GM12892 (cell line): ENCODE measurements at regions not wholly inside any gene's neighbourhood (a gene's known extent, or its start where the extent isn't known, plus 50 kb on each side); places are given as distances from the start of the nearest gene placed in this dataset.

Experiments
- POLR2A ChIP-seq: IDR thresholded peaks from 2 replicates; pipeline ENCODE4 v1.6.1; 2011; ENCODE audit warnings: low read depth, low read length, control low read depth
- POLR2AphosphoS5 ChIP-seq: IDR thresholded peaks from 2 replicates; pipeline ENCODE4 v1.6.1; 2011; ENCODE audit warnings: low read depth, low read length, control low read depth
- TAF1 ChIP-seq: IDR thresholded peaks from 2 replicates; pipeline ENCODE4 v1.6.1; 2011; ENCODE audit warnings: low read depth, mild to moderate bottlenecking, control low read depth, low read length, borderline replicate concordance

DNA sequence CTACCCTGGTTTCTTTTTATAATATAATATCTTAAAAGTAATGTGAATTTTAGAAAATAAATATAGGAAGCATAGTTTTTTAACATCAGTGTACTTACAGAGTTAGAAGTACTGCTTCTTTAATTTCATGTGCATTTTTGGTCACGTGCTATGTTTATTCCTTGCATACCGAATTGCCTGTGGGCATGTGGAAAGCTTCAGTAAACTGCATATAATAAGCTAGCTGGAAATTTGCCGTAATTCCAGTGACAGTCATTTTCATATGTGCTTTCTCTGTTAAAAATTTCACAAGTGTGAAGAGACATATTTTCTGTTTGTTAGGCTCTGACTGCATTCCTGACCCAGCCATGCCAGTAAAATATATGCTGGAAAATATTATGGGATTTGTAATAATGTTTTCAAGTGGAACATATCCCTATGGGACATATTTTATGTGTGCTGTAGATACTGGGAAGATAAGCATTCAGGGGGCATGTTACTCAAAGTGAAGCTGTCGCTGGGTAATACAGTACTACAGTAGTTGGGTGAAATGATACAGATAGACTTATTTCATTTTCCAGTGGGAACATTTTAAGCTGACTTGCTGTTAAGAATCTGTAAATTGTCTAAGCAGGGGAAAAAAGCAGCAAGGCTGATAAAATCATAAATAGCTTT is 616.7 kb downstream of the FRK start:
- TF ChIP-seq POLR2A = no peak
- no peak for TF ChIP-seq TAF1
- no peak for TF ChIP-seq POLR2AphosphoS5
